GM12864 (cell line): ENCODE measurements at regions not wholly inside any gene's neighbourhood (a gene's known extent, or its start where the extent isn't known, plus 50 kb on each side); places are given as distances from the start of the nearest gene placed in this dataset.

Source experiments
- DNase-seq: peaks from one replicate; pipeline ENCODE4 v3.0.0-alpha.2; 2011; ENCODE audit warnings: low read depth
- H3K4me3 ChIP-seq: 2 replicates; pipeline ENCODE4 v1.5.1; 2011; ENCODE audit warnings: mild to moderate bottlenecking, low read depth, low read length, control low read depth
- TF ChIP-seq, protein P1 (sequence below): IDR thresholded peaks from 2 replicates; pipeline ENCODE4 v1.5.1; 2011; ENCODE audit warnings: low read depth, mild to moderate bottlenecking, moderate library complexity, low read length, control low read depth, inconsistent platforms; ENCODE audit errors: missing control alignments

DNA sequence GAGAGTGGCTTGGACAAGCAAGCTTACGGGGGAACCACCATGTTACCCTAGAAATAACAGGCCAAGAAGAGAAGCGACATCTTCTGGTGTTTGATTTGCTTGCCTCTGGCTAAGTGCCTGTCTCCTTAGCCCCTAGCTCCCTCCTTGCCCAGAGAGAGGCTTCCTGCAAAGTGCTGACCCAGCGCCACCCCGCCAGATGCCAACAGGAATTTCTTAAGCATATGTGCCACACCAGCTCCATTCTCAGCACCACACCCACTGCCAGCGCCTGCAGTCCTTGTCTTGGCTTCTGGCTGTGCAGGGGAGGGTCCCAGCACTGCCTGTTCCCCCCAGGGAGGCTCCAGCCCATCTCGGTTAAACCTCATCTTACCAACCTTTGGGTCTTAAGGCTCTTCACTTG is 74.2 kb upstream of the NCOR2 start:
- TF ChIP-seq, protein P1, sequence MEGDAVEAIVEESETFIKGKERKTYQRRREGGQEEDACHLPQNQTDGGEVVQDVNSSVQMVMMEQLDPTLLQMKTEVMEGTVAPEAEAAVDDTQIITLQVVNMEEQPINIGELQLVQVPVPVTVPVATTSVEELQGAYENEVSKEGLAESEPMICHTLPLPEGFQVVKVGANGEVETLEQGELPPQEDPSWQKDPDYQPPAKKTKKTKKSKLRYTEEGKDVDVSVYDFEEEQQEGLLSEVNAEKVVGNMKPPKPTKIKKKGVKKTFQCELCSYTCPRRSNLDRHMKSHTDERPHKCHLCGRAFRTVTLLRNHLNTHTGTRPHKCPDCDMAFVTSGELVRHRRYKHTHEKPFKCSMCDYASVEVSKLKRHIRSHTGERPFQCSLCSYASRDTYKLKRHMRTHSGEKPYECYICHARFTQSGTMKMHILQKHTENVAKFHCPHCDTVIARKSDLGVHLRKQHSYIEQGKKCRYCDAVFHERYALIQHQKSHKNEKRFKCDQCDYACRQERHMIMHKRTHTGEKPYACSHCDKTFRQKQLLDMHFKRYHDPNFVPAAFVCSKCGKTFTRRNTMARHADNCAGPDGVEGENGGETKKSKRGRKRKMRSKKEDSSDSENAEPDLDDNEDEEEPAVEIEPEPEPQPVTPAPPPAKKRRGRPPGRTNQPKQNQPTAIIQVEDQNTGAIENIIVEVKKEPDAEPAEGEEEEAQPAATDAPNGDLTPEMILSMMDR, result no peak
- no peak for DNase-seq
- no peak overlapping the region for H3K4me3 ChIP-seq

- TF ChIP-seq, protein P1, result no peak
- no peak for DNase-seq
Measured at GRCh38 chr12:124640056-124640455, 72.6 kb upstream of the NCOR2 start.

DNA sequence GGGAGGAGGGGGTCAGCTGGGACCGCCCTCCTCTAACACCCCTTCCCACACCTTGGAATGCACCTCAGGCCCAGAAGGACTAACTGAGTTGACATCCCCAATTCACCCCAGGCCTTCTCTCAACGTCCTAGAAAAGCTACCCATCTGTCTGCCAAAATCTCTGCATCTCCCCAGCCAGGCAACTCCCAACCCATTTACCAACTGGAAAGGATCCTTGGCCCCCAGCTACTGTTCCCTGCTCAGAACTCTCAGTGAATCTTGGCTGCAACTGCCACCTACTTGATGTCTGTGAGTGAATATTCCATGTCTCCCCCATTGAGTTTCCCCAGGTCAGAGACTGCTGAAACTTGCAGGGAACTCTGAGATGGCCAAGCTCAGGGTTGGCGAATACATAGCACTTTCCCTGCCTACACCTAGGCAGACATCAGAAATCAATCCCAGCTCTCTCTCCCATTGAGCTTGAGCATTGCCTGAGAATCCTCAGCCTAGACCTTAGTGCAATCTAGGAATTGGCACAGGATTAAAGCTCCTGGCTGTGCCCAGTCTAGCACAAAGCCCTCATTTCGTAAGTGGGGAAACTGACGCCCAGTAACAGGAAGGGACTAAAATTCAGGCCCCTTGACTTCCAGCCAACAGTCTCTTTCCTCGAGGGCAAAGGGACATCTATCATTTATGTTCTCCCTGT is 71.9 kb upstream of the NCOR2 start:
- TF ChIP-seq, protein P1, result no peak
- no peak overlapping the region for H3K4me3 ChIP-seq
- DNase-seq, result no peak

More at GRCh38 chr12:124640056-124640455, 72.6 kb upstream of the NCOR2 start:
- no peak overlapping the region for H3K4me3 ChIP-seq

DNA sequence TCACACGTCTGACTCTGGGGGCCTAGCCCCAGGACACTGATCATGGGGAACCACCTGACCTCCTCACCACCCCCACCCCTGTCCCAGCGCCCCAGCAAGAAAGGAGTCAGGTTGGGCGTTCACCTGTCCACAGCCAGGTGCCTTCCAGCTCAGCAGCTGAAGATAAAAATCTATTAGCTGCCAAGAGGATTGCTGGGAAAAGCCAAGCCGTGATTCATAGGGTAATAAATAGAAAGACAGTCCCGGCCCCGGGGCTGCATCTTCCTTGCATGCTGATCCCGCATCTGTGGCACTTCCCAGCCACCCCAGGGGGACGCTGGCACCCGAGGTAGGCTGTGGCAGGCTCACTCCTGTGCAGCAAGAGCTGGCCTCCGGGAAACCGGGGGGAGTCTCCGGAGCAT is 70.2 kb upstream of the NCOR2 start:
- H3K4me3 ChIP-seq, result no peak overlapping the region
- TF ChIP-seq, protein P1, result no peak
- DNase-seq, result no peak

DNA sequence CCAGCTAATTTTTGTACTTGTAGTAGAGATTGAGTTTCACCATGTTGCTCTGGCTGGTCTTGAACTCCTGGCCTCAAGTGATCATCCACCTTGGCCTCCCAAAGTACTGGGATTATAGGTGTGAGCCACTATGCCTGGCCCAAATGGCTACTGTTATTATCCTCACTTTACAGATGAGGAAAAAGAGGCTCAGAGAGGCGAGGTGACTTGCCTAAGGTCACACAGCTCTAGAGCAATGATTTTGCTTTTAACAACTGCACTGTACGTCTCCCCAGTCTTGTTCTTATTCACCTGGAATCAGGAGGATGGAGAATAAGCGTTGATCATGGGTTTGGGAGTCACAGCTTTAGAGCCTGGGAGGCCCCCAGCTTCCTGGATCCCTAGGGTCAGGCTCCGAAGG is 69.8 kb upstream of the NCOR2 start:
- H3K4me3 ChIP-seq, result no peak overlapping the region
- TF ChIP-seq, protein P1, result no peak
- DNase-seq, result no peak

DNA sequence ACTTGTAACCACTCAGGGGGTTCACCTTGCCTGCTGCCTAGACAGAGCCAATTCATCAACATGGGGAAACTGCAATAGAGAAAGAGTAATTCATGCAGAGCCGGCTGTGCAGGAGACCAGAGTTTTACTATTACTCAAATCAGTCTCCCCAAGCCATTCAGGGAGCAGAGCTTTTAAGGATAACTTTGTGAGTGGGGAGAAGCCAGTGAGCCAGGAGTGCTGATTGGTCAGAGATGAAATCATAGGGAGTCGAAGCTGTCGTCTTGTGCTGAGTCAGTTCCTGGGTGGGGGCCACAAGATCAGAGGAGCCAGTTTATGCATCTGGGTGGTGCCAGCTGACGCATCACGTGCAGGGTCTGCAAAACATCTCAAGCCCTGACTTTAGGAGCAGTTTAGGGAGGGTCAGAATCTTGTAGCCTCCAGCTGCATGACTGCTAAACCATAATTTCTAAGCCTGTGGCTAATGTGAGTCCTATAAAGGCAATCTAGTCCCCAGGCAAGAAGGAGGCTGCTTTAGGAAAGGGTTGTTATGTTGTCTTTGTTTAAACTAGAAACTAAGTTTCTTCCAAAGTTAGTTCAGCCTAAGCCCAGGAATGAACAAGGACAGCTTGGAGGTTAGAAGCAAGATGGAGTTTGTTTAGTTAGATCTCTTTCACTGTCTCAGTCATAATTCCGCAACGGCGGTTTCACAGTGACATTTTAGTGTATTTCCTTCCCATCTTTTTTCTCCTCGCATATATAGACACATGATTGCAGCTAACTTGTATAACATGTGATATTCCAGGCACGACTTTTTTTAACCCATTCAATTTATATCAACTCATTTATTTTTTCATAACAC is 68.9 kb upstream of the NCOR2 start:
- TF ChIP-seq, protein P1, result no peak
- no peak for DNase-seq

More for the DNA sequence above, 68.9 kb upstream of the NCOR2 start:
- no peak overlapping the region for H3K4me3 ChIP-seq
